B cell (primary cell): ENCODE measurements at regions not wholly inside any gene's neighbourhood (a gene's known extent, or its start where the extent isn't known, plus 50 kb on each side); places are given as distances from the start of the nearest gene placed in this dataset.

ENCODE experiments used
- ATAC-seq: fragments of 200-7000 bp; cut with Tn5 transposase; one replicate; pipeline ENCODE4 v1.10.0; 2021; ENCODE audit warnings: low read depth, mild to moderate bottlenecking, moderate number of reproducible peaks, moderate library complexity
- CTCF ChIA-PET: fragments of 350-600 bp; sonication (Branson Sonifier 250); formaldehyde crosslinking; loops from one replicate; lab custom pipeline; 2021; ENCODE audit warnings: antibody characterized with exemption, inconsistent platforms; lab: Charles Lee
- POLR2A ChIA-PET: fragments of 350-600 bp; sonication (Branson Sonifier 250); formaldehyde crosslinking; loops from one replicate; lab custom pipeline; 2021; ENCODE audit warnings: antibody characterized with exemption; lab: Charles Lee
- DNase-seq: peaks from one replicate; pipeline ENCODE4 v3.0.0; 2013
- H2AFZ ChIP-seq: 2 replicates; pipeline ENCODE4 v1.6.1; 2012; ENCODE audit warnings: mild to moderate bottlenecking, low read depth, low read length; ENCODE audit not compliant: insufficient read depth, poor library complexity, severe bottlenecking
- H3K27ac ChIP-seq, 2 donors: 1 replicate in 1 of 2; 2 replicates in 1 of 2; pipeline ENCODE4 v1.5.1; 2012 to 2013; ENCODE audit warnings: low read length in 2 of 2, mild to moderate bottlenecking in 2 of 2, moderate library complexity in 1 of 2
- H3K27me3 ChIP-seq, 4 experiments: fragments of 200-600 bp in 1 of 4; sonication (generic) in 1 of 4; replicated peaks in 1 of 4; 1 replicate in 2 of 4; 2 replicates in 2 of 4; pipeline versions ENCODE4 v1.6.1 to v1.7.0; 2013 to 2016; ENCODE audit warnings: low read length in 3 of 4, mild to moderate bottlenecking in 2 of 4, mixed read lengths in 1 of 4, moderate library complexity in 1 of 4; ENCODE audit not compliant: insufficient read depth in 4 of 4, control insufficient read depth in 3 of 4; ENCODE audit errors: control extremely low read depth in 1 of 4
- H3K36me3 ChIP-seq, 2 experiments: replicated peaks in 1 of 2; 1 replicate in 1 of 2; 2 replicates in 1 of 2; pipeline versions ENCODE4 v1.6.1 to v1.7.1; 2013; ENCODE audit warnings: low read length in 1 of 2; ENCODE audit not compliant: insufficient read depth in 2 of 2, control insufficient read depth in 1 of 2; ENCODE audit errors: control extremely low read depth in 1 of 2, extremely low read depth in 1 of 2
- H3K4me1 ChIP-seq, 2 donors: fragments of 200-600 bp in 1 of 2; sonication (generic) in 1 of 2; 1 replicate in 1 of 2; 2 replicates in 1 of 2; pipeline versions ENCODE4 v1.5.1 to v1.6.1; 2013 to 2017; ENCODE audit warnings: low read length in 2 of 2; ENCODE audit not compliant: control insufficient read depth in 2 of 2, insufficient read depth in 2 of 2
- H3K4me2 ChIP-seq: replicated peaks from 2 replicates; pipeline ENCODE3; 2012; ENCODE audit warnings: mild to moderate bottlenecking, low read depth, low read length; ENCODE audit not compliant: poor library complexity, severe bottlenecking
- H3K4me3 ChIP-seq, 5 experiments: fragments of 200-600 bp in 1 of 5; sonication (generic) in 1 of 5; 1 replicate in 3 of 5; 2 replicates in 2 of 5; pipeline versions ENCODE4 v1.5.1 to v1.7.0; 2011 to 2016; ENCODE audit warnings: low read length in 4 of 5, mild to moderate bottlenecking in 4 of 5, low read depth in 2 of 5, control low read depth in 1 of 5, moderate library complexity in 1 of 5; ENCODE audit not compliant: insufficient read depth in 1 of 5; ENCODE audit errors: control extremely low read depth in 1 of 5, extremely low read depth in 1 of 5
- H3K79me2 ChIP-seq: fragments of 200-600 bp; sonication (generic); one replicate; pipeline ENCODE4 v1.6.0; 2016; ENCODE audit warnings: low read length; ENCODE audit not compliant: control insufficient read depth, insufficient read depth
- H3K9ac ChIP-seq: fragments of 200-600 bp; sonication (generic); 2 replicates; pipeline ENCODE4 v1.6.1; 2017; ENCODE audit warnings: mild to moderate bottlenecking, low read length, moderate library complexity
- H3K9me3 ChIP-seq, 3 donors: one replicate each; pipeline versions ENCODE4 v1.6.1 to v1.7.1; 2013; ENCODE audit warnings: low read length in 2 of 3; ENCODE audit not compliant: control insufficient read depth in 2 of 3, insufficient read depth in 1 of 3; ENCODE audit errors: control extremely low read depth in 1 of 3
- H4K20me1 ChIP-seq: 2 replicates; pipeline ENCODE4 v1.6.0; 2012; ENCODE audit warnings: mild to moderate bottlenecking, low read length; ENCODE audit not compliant: insufficient read depth, control insufficient read depth, poor library complexity, severe bottlenecking
- H3K27ac Mint-ChIP-seq: one replicate; pipeline ENCODE4 v1.8.0; 2021; ENCODE audit warnings: mixed read lengths
- H3K27me3 Mint-ChIP-seq: one replicate; pipeline ENCODE4 v1.8.0; 2021; ENCODE audit warnings: mixed read lengths
- H3K4me1 Mint-ChIP-seq: one replicate; pipeline ENCODE4 v1.8.0; 2021; ENCODE audit warnings: mixed read lengths
- H3K4me3 Mint-ChIP-seq: one replicate; pipeline ENCODE4 v1.8.0; 2021; ENCODE audit warnings: mixed read lengths
- H3K9me3 Mint-ChIP-seq: one replicate; pipeline ENCODE4 v1.8.0; 2022; ENCODE audit warnings: mixed read lengths; ENCODE audit not compliant: insufficient read depth
- CTCF ChIP-seq: fragments of 200-600 bp; IDR thresholded peaks from one replicate; pipeline ENCODE4 v1.8.0; 2022; ENCODE audit warnings: antibody characterized with exemption, mild to moderate bottlenecking
- EZH2 ChIP-seq: IDR thresholded peaks from 2 replicates; pipeline ENCODE4 v1.6.1; 2012; ENCODE audit warnings: borderline replicate concordance, low read depth, mild to moderate bottlenecking, moderate library complexity, low read length; ENCODE audit not compliant: insufficient read depth, poor library complexity, severe bottlenecking
- WGBS: methylation state at CpG from one replicate; pipeline ENCODE4 v1.1.5; 2013; ENCODE audit warnings: missing lambda C conversion rate; ENCODE audit not compliant: insufficient coverage; 5-methylcytosine and 5-hydroxymethylcytosine counted together
- intact Hi-C: fragments of 100-400 bp; cut with micrococcal nuclease; formaldehyde crosslinking; loops from one replicate; pipeline ENCODE4 v1.10.0; 2022

- Histone ChIP-seq H2AFZ (peak overlapping the region; percentile 97), H3K4me1 (peaks cover 31 to 43% of the 10 kb centered on the region in 2 donors), H3K27ac (peak overlapping the region; percentile 85 to 94), H4K20me1 (peaks cover 6% of the 10 kb centered on the region), H3K4me2 (peak overlapping the region; percentile 95), H3K9me3 (peaks cover 0 to 2% (median 0%) of the 10 kb centered on the region in 3 donors), H3K27me3 (peaks cover 0 to 10% (median 0%) of the 10 kb centered on the region in 4 experiments), H3K79me2 (peaks cover 30% of the 10 kb centered on the region), H3K4me3 (peak overlapping the region; percentile 69 to 99 (median 88)), H3K9ac (peak overlapping the region; percentile 97), H3K36me3 (peaks cover 7 to 22% of the 10 kb centered on the region in 2 experiments)
- TF ChIP-seq CTCF, result peak; percentile 75
- TF ChIP-seq EZH2, result no peak
- Mint-ChIP-seq H3K9me3 (no peaks in the 10 kb centered on the region), H3K4me1 (peaks cover 44% of the 10 kb centered on the region), H3K27ac (peak overlapping the region; percentile 97), H3K4me3 (peak overlapping the region; percentile 95), H3K27me3 (peaks cover 10% of the 10 kb centered on the region)
- peak; percentile 94 for ATAC-seq
- 2% methylated on average over 33 of the region's 40 CpGs for WGBS
- intact Hi-C loops, result loop anchor here (1.0 to 10.0 kb wide), 8 partner anchors 18 to 1752 kb away; partner anchors contain the start of genes MGAT5B, SEC14L1, SRSF2 and USP36
- POLR2A ChIA-PET, result interaction anchor here (0.6 to 2.0 kb wide), 3 partner anchors 53 to 234 kb away, joined by 3 to 24 read pairs (median 3); partner anchors contain the start of gene SEC14L1
- DNase-seq, result peak; percentile 93
- CTCF ChIA-PET, result interaction anchor here (0.6 to 5.2 kb wide), 30 partner anchors 9 to 579 kb away, joined by 3 to 39 read pairs (median 4); partner anchors contain the start of genes JMJD6, METTL23, MGAT5B and SEC14L1
Observed at GRCh38 chr17:77088455-77089123, 52.2 kb upstream of the SEC14L1 start.

DNA sequence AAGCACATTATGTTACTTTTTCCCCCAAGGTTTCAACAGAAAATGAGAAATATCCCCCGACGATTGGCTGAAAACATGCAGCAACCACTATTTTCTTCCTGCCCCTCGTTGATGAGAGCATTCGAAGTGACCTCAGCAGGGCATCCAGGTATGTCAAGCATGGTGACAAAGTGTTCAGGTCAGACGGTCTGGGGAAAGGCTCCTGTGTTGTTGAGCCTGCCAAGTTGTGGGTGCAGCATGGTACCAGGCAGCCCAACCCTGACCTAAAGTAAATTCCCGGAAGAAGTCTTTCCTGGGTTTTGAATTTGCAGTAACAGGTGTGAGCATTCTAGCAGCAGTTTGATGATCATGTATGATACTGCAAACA is 51.7 kb upstream of the SEC14L1 start:
- DNase-seq (no peak), ATAC-seq (no peak)
- Mint-ChIP-seq H3K27ac (peak overlapping the region; percentile 97), H3K9me3 (no peaks in the 10 kb centered on the region), H3K4me3 (peak overlapping the region; percentile 95), H3K27me3 (peaks cover 10% of the 10 kb centered on the region), H3K4me1 (peaks cover 44% of the 10 kb centered on the region)
- Histone ChIP-seq H4K20me1 (peaks cover 8% of the 10 kb centered on the region), H3K36me3 (peaks cover 7 to 27% of the 10 kb centered on the region in 2 experiments), H3K4me3 (peak overlapping the region; percentile 69 to 99 (median 88)), H3K4me2 (peak overlapping the region; percentile 95), H3K27me3 (peaks cover 0 to 6% (median 0%) of the 10 kb centered on the region in 4 experiments), H2AFZ (peak overlapping the region; percentile 97), H3K27ac (peak overlapping the region; percentile 85 to 94), H3K79me2 (peaks cover 30% of the 10 kb centered on the region), H3K9ac (peak overlapping the region; percentile 97), H3K9me3 (no peaks in the 10 kb centered on the region), H3K4me1 (peaks cover 31 to 43% of the 10 kb centered on the region in 2 donors)
- CTCF ChIA-PET, result interaction anchor here (0.6 to 5.2 kb wide), 13 partner anchors 9 to 221 kb away, joined by 3 to 39 read pairs (median 7); partner anchors contain the start of genes MGAT5B and SEC14L1
- intact Hi-C loops, result loop anchor here (2.0 to 10.0 kb wide), 5 partner anchors 18 to 1752 kb away; partner anchors contain the start of gene USP36
- POLR2A ChIA-PET, result interaction anchor here (2.0 kb wide), 1 partner anchor 52 kb away, joined by 24 read pairs; the partner anchor contains the start of gene SEC14L1
- TF ChIP-seq CTCF, result no peak
- no peak for TF ChIP-seq EZH2
- 1% methylated on average over 6 of the region's 6 CpGs for WGBS
